AML-193 (cell line): ENCODE measurements at regions not wholly inside any gene's neighbourhood (a gene's known extent, or its start where the extent isn't known, plus 50 kb on each side); places are given as distances from the start of the nearest gene placed in this dataset.
A peak's percentile ranks its signal among the peaks of the same experiment; 100 is the strongest.

Experiments used
- DNase-seq, 2 experiments: peaks; one replicate each; lab custom pipeline; 2025; lab: John Stamatoyannopoulos, UW

- no peak for DNase-seq
Observed at GRCh38 chr11:71356904-71357303, 91.3 kb downstream of the DHCR7 start.

- no peak for DNase-seq
Observed at GRCh38 chr11:71356280-71356876, 91.8 kb downstream of the DHCR7 start.

GRCh38 chr11:71355281-71355680 is 92.9 kb downstream of the DHCR7 start:
- no peak for DNase-seq

- no peak for DNase-seq
Observed at GRCh38 chr11:71354394-71355105, 93.6 kb downstream of the DHCR7 start.

GRCh38 chr11:71352748-71353147 is 95.4 kb downstream of the DHCR7 start:
- DNase-seq: no peak

GRCh38 chr11:71352226-71352625 is 96.0 kb downstream of the DHCR7 start:
- no peak for DNase-seq

GRCh38 chr11:71349627-71350026 is 97.2 kb upstream of the SHANK2 start:
- no peak for DNase-seq

GRCh38 chr11:71343828-71344400 is 91.5 kb upstream of the SHANK2 start:
- DNase-seq: no peak

- peak in 1 of 2 experiments; percentile 0 for DNase-seq
Observed at GRCh38 chr11:71342951-71343827, 90.8 kb upstream of the SHANK2 start.

- DNase-seq: no peak
Observed at GRCh38 chr11:71342116-71342515, 89.7 kb upstream of the SHANK2 start.

GRCh38 chr11:71341596-71341995 is 89.2 kb upstream of the SHANK2 start:
- no peak for DNase-seq

- no peak for DNase-seq
Observed at GRCh38 chr11:71341173-71341572, 88.8 kb upstream of the SHANK2 start.

GRCh38 chr11:71340086-71340606 is 87.8 kb upstream of the SHANK2 start:
- no peak for DNase-seq

GRCh38 chr11:71339396-71339881 is 87.1 kb upstream of the SHANK2 start:
- no peak for DNase-seq

- DNase-seq: no peak
Observed at GRCh38 chr11:71338801-71339395, 86.5 kb upstream of the SHANK2 start.

- no peak for DNase-seq
Observed at GRCh38 chr11:71336996-71337754, 84.8 kb upstream of the SHANK2 start.

- no peak for DNase-seq
Observed at GRCh38 chr11:71336176-71336995, 84.0 kb upstream of the SHANK2 start.

- DNase-seq: no peak
Observed at GRCh38 chr11:71335371-71335770, 83.0 kb upstream of the SHANK2 start.

GRCh38 chr11:71334191-71334590 is 81.8 kb upstream of the SHANK2 start:
- DNase-seq: no peak

GRCh38 chr11:71333473-71333872 is 81.1 kb upstream of the SHANK2 start:
- no peak for DNase-seq
